ENCODE measurements at regions not wholly inside any gene's neighbourhood (a gene's known extent, or its start where the extent isn't known, plus 50 kb on each side); places are given as distances from the start of the nearest gene placed in this dataset.

DNA sequence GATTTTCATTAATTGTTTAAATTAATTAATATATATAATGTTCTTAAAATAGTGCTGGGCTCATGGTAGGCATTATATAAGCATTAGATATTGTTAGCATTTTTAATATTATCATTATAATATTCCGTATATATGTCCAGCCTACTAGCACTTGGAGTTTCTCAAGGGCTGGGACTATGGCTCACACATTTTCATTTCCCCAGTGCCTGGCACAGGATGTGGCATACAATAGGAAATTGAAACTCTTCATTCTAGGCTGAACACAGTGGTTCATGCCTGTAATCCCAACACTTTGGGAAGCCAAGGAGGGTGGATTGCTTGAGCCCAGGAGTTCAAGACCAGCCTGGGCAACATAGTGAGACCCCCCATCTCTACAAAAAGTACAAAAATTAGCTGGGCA is 170.4 kb downstream of the RSL24D1 start:
- DNase-seq (ENCODE audit: low read depth in 2 of 2), result no peak

DNA sequence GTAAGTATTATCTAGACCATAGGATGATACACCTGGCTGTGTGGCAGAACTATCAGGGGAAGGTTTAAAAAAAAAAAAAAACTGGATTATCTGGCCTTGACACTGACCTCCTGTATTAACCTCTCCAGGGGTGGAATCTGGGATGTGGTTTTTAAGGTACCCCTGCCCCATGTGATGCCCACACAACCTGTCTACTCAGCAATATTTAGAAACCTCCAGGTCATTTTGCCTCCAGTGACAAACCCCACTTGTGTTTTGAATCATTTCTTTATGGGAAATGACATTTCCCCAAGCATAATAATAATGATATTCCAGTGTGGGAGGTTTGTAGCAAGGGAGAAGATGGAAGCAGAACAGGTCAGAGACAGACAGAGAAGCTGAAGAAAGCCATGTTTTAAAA is 179.1 kb downstream of the RSL24D1 start:
- no peak for DNase-seq (ENCODE audit: low read depth in 2 of 2)

GRCh38 chr15:55016225-55016624 is 180.5 kb downstream of the RSL24D1 start:
- no peak for DNase-seq (ENCODE audit: low read depth in 2 of 2)

DNA sequence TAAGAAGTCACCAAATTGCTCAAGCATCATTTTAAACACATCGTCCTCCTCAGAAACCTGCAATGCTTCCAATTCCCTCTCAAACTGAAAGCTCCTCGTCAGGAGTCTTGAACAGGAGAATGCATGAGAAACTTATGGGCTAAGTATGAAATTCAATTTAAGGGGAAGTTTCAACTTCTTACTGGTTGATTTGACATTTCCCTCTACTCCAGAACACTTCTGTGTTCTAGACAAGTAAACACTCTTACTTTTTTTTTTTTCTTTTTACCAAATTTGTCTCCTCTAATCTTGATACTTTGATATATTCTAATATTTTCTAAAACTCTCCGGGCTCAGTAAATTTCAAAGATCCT is 181.7 kb downstream of the RSL24D1 start:
- DNase-seq (ENCODE audit: low read depth in 2 of 2), result no peak

- DNase-seq (ENCODE audit: low read depth in 2 of 2), result no peak
These were observed 182.2 kb downstream of the RSL24D1 start for GRCh38 chr15:55014391-55015092.

- no peak for DNase-seq (ENCODE audit: low read depth in 2 of 2)
These were observed 188.3 kb downstream of the RSL24D1 start for GRCh38 chr15:55008421-55008820.

- no peak for DNase-seq (ENCODE audit: low read depth in 2 of 2)
These were observed 189.2 kb downstream of the RSL24D1 start for GRCh38 chr15:55007561-55007960.

- no peak for DNase-seq (ENCODE audit: low read depth in 2 of 2)
These were observed 191.1 kb downstream of the RSL24D1 start for GRCh38 chr15:55005679-55006078.

DNA sequence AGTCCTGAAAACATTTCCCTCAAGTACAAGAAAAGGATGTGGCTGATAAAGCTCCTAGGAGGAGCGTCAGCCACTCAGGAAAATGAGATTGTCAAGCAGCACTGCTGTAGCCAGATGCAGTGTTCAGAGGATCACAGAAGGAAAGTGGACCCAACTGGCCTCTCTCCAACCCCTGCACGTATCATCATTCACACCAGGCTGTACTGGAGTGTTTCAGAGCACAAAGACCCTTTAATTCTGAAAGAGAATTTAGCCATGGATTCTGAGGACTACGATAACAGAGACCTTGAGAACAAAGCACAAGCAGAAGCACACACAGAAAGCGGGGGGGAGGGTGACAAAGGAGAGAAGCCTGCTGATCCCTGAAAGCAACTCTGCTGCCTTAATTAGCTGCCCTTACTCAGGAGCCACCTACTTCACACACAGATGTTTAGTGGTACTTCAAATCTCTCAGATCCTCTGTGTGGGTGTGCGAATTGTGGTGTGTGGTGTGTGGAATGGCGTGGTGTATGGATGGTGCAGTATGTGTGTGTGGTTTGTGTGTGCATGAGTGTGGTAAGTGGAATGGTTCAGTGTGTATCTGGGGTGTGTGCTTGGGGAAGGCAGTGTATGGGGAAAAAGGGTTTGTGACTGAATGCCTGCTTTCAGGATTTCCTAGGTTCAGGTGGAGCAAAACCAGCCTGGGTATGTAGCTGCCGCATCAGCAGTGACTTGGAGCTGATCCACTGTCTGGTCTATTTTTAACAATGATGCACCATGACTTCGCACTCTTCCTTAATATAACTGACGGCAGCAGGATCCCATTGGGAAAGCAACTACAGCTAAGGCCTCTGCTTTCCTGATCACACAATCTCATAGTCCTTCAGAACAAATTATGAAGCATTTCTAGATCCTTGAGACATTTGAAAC is 192.5 kb downstream of the RSL24D1 start:
- no peak for DNase-seq (ENCODE audit: low read depth in 2 of 2)

GRCh38 chr15:54998661-54999060 is 198.1 kb downstream of the RSL24D1 start:
- no peak for DNase-seq (ENCODE audit: low read depth in 2 of 2)

DNA sequence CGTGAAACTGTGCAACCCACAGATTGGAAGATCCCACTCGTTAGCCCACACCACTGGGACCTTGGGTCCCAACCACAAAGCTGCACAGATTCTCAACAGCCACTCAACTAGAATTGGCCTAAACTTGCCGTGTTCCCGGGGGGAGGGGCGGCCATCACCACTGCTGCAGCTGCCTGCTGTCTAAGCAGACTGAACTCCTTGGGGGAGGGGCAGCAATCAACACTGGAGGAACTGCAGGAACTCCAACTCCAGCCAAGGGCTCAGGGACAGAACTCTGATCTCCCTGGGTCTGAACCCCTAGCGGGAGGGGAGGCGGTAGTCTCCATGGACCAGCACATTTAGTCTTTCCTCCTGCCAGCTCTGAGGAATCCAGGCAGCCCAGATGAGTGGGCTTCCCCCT is 205.9 kb downstream of the RSL24D1 start:
- DNase-seq (ENCODE audit: low read depth in 2 of 2), result no peak

DNA sequence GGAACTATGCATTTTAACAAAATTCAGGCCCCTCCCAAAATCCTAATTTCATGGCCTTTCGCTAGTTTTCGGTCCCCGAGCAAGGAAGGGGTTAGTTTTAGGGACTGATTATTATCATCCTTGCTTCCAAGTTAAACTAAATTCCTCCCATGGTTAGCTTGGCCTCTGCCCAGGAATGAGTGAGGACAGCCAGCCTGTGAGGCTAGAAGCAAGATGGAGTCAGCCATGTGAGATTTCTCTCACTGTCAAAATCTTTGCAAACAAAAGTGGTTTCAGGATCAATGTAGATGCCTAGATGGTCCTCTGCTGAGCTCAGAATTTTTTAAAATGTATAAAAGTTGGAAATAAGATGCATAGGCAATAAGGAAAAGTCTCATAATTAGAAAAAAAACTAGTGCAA is 208.9 kb downstream of the RSL24D1 start:
- no peak for DNase-seq (ENCODE audit: low read depth in 2 of 2)

GRCh38 chr15:54979964-54980363 is 216.8 kb downstream of the RSL24D1 start:
- DNase-seq (ENCODE audit: low read depth in 2 of 2), result no peak

DNA sequence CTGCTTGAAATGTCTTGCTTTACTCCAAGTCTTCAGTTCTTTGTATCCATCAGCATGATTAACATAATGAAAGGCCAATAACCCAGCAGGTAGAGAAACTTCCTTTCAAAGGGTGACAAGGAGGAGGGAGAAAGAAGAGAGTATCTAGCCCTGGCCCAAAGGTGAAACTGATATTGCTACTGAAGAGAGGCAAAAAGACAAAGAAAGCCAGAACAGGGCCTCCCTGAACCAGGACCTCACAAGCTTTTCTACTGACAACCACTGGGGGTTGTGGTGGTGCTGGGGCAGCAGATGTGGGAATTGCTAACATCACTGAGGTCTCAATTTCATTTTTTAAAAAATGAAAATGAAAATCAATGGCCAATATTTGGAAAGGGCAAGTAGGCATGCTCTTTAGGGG is 234.1 kb downstream of the RSL24D1 start:
- DNase-seq (ENCODE audit: low read depth in 2 of 2), result no peak

GRCh38 chr15:54960266-54960665 is 236.5 kb downstream of the RSL24D1 start:
- no peak for DNase-seq (ENCODE audit: low read depth in 2 of 2)

- DNase-seq (ENCODE audit: low read depth in 2 of 2), result no peak
These were observed 255.3 kb downstream of the RSL24D1 start for GRCh38 chr15:54941417-54941816.

DNA sequence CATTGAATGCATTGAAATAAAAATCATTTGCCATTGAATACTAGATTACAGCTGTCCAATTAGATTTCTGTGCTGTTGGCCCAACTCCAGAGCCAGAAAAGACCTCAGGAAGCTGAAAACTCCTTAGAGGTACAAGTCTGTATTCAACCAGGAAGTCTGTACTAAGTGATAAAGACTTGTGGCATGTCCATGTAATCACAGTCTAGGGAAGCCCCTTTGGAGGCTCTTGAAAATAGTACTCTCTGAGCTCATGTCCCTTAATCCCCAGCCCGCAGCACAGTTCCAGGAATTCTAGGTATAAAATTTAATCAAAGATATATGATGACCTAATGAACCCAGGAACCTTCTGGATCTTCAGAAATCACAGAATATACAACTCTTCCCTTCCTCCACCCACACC is 279.4 kb downstream of the RSL24D1 start:
- no peak for DNase-seq (ENCODE audit: low read depth in 2 of 2)

DNA sequence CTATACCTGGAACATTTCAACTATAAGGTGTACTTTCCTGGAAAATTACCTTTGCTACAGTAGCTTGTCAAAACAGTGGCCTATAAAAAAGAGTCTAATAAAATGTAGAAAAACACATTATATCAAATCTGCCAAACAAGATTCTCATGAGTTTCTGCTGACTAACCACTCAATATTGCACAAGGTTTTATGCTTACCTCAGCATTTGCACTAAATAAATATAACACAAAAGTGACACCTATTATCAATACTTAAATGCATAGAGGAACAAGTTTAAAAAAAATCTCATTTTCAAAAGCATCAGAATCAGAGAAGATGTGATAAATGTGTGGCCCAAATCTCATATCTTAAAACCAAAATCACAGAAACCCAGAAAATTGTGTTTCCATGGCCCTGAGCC is 281.4 kb downstream of the RSL24D1 start:
- no peak for DNase-seq (ENCODE audit: low read depth in 2 of 2)

- DNase-seq (ENCODE audit: low read depth in 2 of 2), result no peak
These were observed 312.4 kb downstream of the RSL24D1 start for GRCh38 chr15:54884312-54884711.

- no peak for DNase-seq (ENCODE audit: low read depth in 2 of 2)
These were observed 336.8 kb downstream of the RSL24D1 start for GRCh38 chr15:54859982-54860381.

GRCh38 chr15:54854667-54855066 is 342.1 kb downstream of the RSL24D1 start:
- no peak for DNase-seq (ENCODE audit: low read depth in 2 of 2)

- no peak for DNase-seq (ENCODE audit: low read depth in 2 of 2)
These were observed 346.6 kb downstream of the RSL24D1 start for GRCh38 chr15:54850101-54850500.

- DNase-seq (ENCODE audit: low read depth in 2 of 2), result no peak
These were observed 353.7 kb downstream of the RSL24D1 start for GRCh38 chr15:54843006-54843405.

All from stimulated activated CD4-positive, alpha-beta T cell treated with anti-CD3 and anti-CD28 coated beads, Interleukin-12 subunit alpha, Interleukin-12 subunit beta, amount 100 ng/mL, for 24 hours (primary cell).